Endothelial cell of umbilical vein (primary cell): ENCODE measurements at regions not wholly inside any gene's neighbourhood (a gene's known extent, or its start where the extent isn't known, plus 50 kb on each side); places are given as distances from the start of the nearest gene placed in this dataset.

Experiments used
- BruUV-seq: library from RNA; stranded (reverse); fragments of 400-500 nt; replicated peaks from 2 replicates; lab custom pipeline; 2021; lab: Mats Ljungman, UMichigan
- CTCF ChIA-PET: fragments of 300-600, 350-600 bp; sonication (Branson Sonifier 250); formaldehyde crosslinking; loops from one replicate; lab custom pipeline; 2021; ENCODE audit warnings: antibody characterized with exemption, inconsistent platforms; lab: Charles Lee
- POLR2A ChIA-PET: fragments of 300-600, 350-600 bp; sonication (Branson Sonifier 250); formaldehyde crosslinking; loops from one replicate; lab custom pipeline; 2021; ENCODE audit warnings: antibody characterized with exemption, inconsistent platforms; lab: Charles Lee
- DNase-seq: peaks from one replicate; pipeline ENCODE4 v3.0.0-alpha.2; 2011; ENCODE audit warnings: low read depth, low spot score
- FAIRE-seq: peaks from 2 replicates; lab custom pipeline; 2011; peaks lifted over from hg19 to GRCh38; lab: Jason Lieb, UNC
- H2AFZ ChIP-seq: 2 replicates; pipeline ENCODE4 v1.6.0; 2012; ENCODE audit warnings: low read depth, low read length, control low read depth, inconsistent platforms
- H3K27ac ChIP-seq: 2 replicates; pipeline ENCODE4 v1.5.1; 2011; ENCODE audit warnings: low read depth, mild to moderate bottlenecking, control low read depth, low read length, moderate library complexity; ENCODE audit not compliant: insufficient read depth
- H3K27me3 ChIP-seq, 2 experiments: 2 replicates each; pipeline versions ENCODE4 v1.6.0 to v1.6.1; 2011; ENCODE audit warnings: low read length in 2 of 2, mixed read lengths in 1 of 2; ENCODE audit not compliant: control insufficient read depth in 2 of 2, insufficient read depth in 2 of 2
- H3K36me3 ChIP-seq, 2 experiments: 2 replicates in 1 of 2; 3 replicates in 1 of 2; pipeline ENCODE4 v1.5.1; 2011; ENCODE audit warnings: low read length in 2 of 2, mild to moderate bottlenecking in 1 of 2, moderate library complexity in 1 of 2; ENCODE audit not compliant: control insufficient read depth in 2 of 2, insufficient read depth in 2 of 2; ENCODE audit errors: extremely low read depth in 1 of 2
- H3K4me1 ChIP-seq: 3 replicates; pipeline ENCODE4 v1.5.1; 2011; ENCODE audit warnings: mild to moderate bottlenecking, low read length; ENCODE audit not compliant: control insufficient read depth, insufficient read depth; ENCODE audit errors: extremely low read depth
- H3K4me2 ChIP-seq: 2 replicates; pipeline ENCODE4 v1.6.1; 2011; ENCODE audit warnings: low read length, control low read depth, mixed read lengths; ENCODE audit not compliant: insufficient read depth
- H3K4me3 ChIP-seq, 3 experiments: fragments of 200-600 bp in 1 of 3; sonication (generic), shearing (Covaris generic) in 1 of 3; replicated peaks in 1 of 3; 2 replicates each; pipeline ENCODE4 v1.5.1; 2011 to 2016; ENCODE audit warnings: control low read depth in 3 of 3, low read length in 3 of 3, mild to moderate bottlenecking in 2 of 3, inconsistent platforms in 1 of 3, low read depth in 1 of 3, moderate library complexity in 1 of 3; ENCODE audit not compliant: insufficient read depth in 1 of 3
- H3K79me2 ChIP-seq: 2 replicates; pipeline ENCODE4 v1.6.0; 2012; ENCODE audit warnings: low read length, inconsistent platforms; ENCODE audit not compliant: control insufficient read depth, insufficient read depth
- H3K9ac ChIP-seq: replicated peaks from 2 replicates; pipeline ENCODE3; 2011; ENCODE audit warnings: low read length, control low read depth; ENCODE audit not compliant: insufficient read depth; ENCODE audit errors: extremely low read depth
- H3K9me1 ChIP-seq: replicated peaks from 3 replicates; pipeline ENCODE4 v1.6.0; 2011; ENCODE audit warnings: mild to moderate bottlenecking, low read length; ENCODE audit not compliant: control insufficient read depth, insufficient read depth; ENCODE audit errors: extremely low read depth
- H3K9me3 ChIP-seq: replicated peaks from 2 replicates; pipeline ENCODE4 v1.5.1; 2012; ENCODE audit warnings: low read length, inconsistent platforms; ENCODE audit not compliant: control insufficient read depth, insufficient read depth
- H4K20me1 ChIP-seq: replicated peaks from 2 replicates; pipeline ENCODE3; 2011; ENCODE audit warnings: mild to moderate bottlenecking, low read length; ENCODE audit not compliant: control insufficient read depth, insufficient read depth; ENCODE audit errors: extremely low read depth
- CTCF ChIP-seq, 2 donors: IDR thresholded peaks; 1 replicate in 1 of 2; 2 replicates in 1 of 2; pipeline ENCODE4 v1.5.1; 2011; ENCODE audit warnings: low read length in 2 of 2, mild to moderate bottlenecking in 2 of 2, moderate library complexity in 2 of 2, control low read depth in 1 of 2, inconsistent platforms in 1 of 2, low read depth in 1 of 2; ENCODE audit not compliant: insufficient read depth in 1 of 2; ENCODE audit errors: extremely low read depth in 1 of 2
- EZH2 ChIP-seq: IDR thresholded peaks from 2 replicates; pipeline ENCODE4 v1.6.1; 2012; ENCODE audit warnings: borderline replicate concordance, low read depth, mild to moderate bottlenecking, moderate library complexity, low read length, inconsistent platforms; ENCODE audit not compliant: severe bottlenecking
- FOS ChIP-seq: IDR thresholded peaks from 2 replicates; pipeline ENCODE4 v1.6.1; 2011; ENCODE audit warnings: mild to moderate bottlenecking, low read length, moderate library complexity, borderline replicate concordance; ENCODE audit not compliant: insufficient read depth
- GATA2 ChIP-seq: IDR thresholded peaks from 2 replicates; pipeline ENCODE4 v1.7.0; 2011; ENCODE audit warnings: low read depth, mild to moderate bottlenecking, moderate library complexity, mixed read lengths, low read length; ENCODE audit not compliant: insufficient read length, insufficient read depth
- JUN ChIP-seq: IDR thresholded peaks from 2 replicates; pipeline ENCODE4 v1.6.1; 2011; ENCODE audit warnings: borderline replicate concordance, low read depth; ENCODE audit not compliant: insufficient read length, insufficient read depth
- MYC ChIP-seq: IDR thresholded peaks from one replicate; pipeline ENCODE4 v1.6.1; 2011; ENCODE audit warnings: mild to moderate bottlenecking, low read depth, low read length
- POLR2A ChIP-seq: IDR thresholded peaks from 2 replicates; pipeline ENCODE4 v1.6.1; 2012; ENCODE audit warnings: low read depth, mild to moderate bottlenecking, control low read depth, low read length
- POLR2AphosphoS5 ChIP-seq: IDR thresholded peaks from 2 replicates; pipeline ENCODE4 v1.6.1; 2012; ENCODE audit warnings: low read depth, mild to moderate bottlenecking, control low read depth, low read length, moderate library complexity; ENCODE audit not compliant: insufficient read depth
- dilution Hi-C: fragments of 300-500 bp; cut with MboI; formaldehyde crosslinking; loops from one replicate; pipeline ENCODE4 v1.15.0; 2019; ENCODE audit warnings: low sequenced_read_pairs; ENCODE audit not compliant: extremely low pct_ligation_motif_present
- intact Hi-C: fragments of 100-400 bp; cut with micrococcal nuclease; formaldehyde crosslinking; loops from one replicate; pipeline ENCODE4 v1.10.0; 2022
- TF ChIP-seq, protein P1 (sequence below): IDR thresholded peaks from 2 replicates; pipeline ENCODE4 v1.6.1; 2011; ENCODE audit not compliant: insufficient read depth, insufficient read length

DNA sequence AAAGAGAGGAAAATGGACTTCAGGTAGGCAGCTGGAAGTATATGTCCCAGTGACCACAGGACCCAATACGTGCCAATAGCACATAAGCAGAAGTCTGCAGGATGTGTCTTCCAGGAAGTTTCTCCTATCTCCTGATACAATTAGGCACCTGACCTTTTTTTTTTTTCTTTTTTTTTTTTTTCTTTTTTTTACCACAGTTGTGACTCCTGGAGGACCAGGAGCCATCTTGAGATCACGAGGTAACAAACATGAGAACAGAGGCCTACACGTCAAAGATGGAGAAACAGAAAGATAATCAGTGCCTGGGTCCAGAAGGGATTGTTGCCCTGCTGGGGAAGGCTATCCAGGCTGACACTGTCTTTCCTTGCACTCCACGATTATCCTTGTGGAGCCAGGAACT, 312.4 kb upstream of the NEBL start:
- Histone ChIP-seq H3K9me3 (no peaks in the 10 kb centered on the region), H4K20me1 (no peaks in the 10 kb centered on the region), H3K79me2 (no peaks in the 10 kb centered on the region), H3K36me3 (no peaks in the 10 kb centered on the region), H3K4me1 (no peaks in the 10 kb centered on the region), H3K4me3 (no peak overlapping the region), H2AFZ (no peak overlapping the region), H3K27ac (no peak overlapping the region), H3K4me2 (no peak overlapping the region), H3K9ac (no peak overlapping the region), H3K9me1 (no peaks in the 10 kb centered on the region), H3K27me3 (peaks cover 0 to 2% of the 10 kb centered on the region in 2 experiments)
- FAIRE-seq: no peak
- dilution Hi-C loops (no loop called here), intact Hi-C loops (no loop called here)
- no peak for TF ChIP-seq POLR2AphosphoS5
- TF ChIP-seq EZH2: no peak
- no peak for TF ChIP-seq CTCF (IDR thresholded peaks at IDR 0.05; ENCODE audit: extremely low read depth in 1 of 2, insufficient read depth in 1 of 2, low read depth in 1 of 2, low read length in 2 of 2)
- no peak for TF ChIP-seq POLR2A
- no peak for TF ChIP-seq GATA2
- no peak for TF ChIP-seq JUN
- no peak for TF ChIP-seq FOS
- TF ChIP-seq, protein P1, sequence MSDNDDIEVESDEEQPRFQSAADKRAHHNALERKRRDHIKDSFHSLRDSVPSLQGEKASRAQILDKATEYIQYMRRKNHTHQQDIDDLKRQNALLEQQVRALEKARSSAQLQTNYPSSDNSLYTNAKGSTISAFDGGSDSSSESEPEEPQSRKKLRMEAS: no peak
- no peak for TF ChIP-seq MYC
- ChIA-PET POLR2A (no interaction called here), CTCF (no interaction called here)
- no TSS peak for BruUV-seq
- no peak for DNase-seq
